HEK293 (cell line): ENCODE measurements at regions not wholly inside any gene's neighbourhood (a gene's known extent, or its start where the extent isn't known, plus 50 kb on each side); places are given as distances from the start of the nearest gene placed in this dataset.

Experiments
- CTCF ChIA-PET: fragments of 350-600 bp; formaldehyde crosslinking; extraction: SDS; loops from one replicate; lab custom pipeline; 2021; ENCODE audit warnings: antibody characterized with exemption; lab: Yijun Ruan, JAX
- POLR2A ChIA-PET: fragments of 300-600 bp; formaldehyde crosslinking; extraction: SDS; loops from one replicate; lab custom pipeline; 2020; ENCODE audit warnings: antibody characterized with exemption, inconsistent platforms; lab: Yijun Ruan, JAX
- H3K27ac ChIP-seq: fragments of 200-500 bp; sonication (Bioruptor generic); 2 replicates; pipeline ENCODE4 v1.5.1; 2014; ENCODE audit warnings: low read depth, low read length, control low read depth, inconsistent platforms; ENCODE audit errors: extremely low read depth
- H3K36me3 ChIP-seq, 2 experiments: fragments of 200-500 bp in 1 of 2; sonication (Bioruptor generic) in 1 of 2; 1 replicate in 1 of 2; 2 replicates in 1 of 2; pipeline ENCODE4 v1.5.1; 2014 to 2017; ENCODE audit warnings: inconsistent platforms in 2 of 2, low read length in 2 of 2; ENCODE audit not compliant: control insufficient read depth in 2 of 2, insufficient read depth in 1 of 2
- H3K4me1 ChIP-seq: fragments of 200-500 bp; sonication (Bioruptor generic); 2 replicates; pipeline ENCODE4 v1.5.1; 2014; ENCODE audit warnings: mild to moderate bottlenecking, low read length, inconsistent platforms; ENCODE audit not compliant: control insufficient read depth, insufficient read depth
- H3K4me3 ChIP-seq: 2 replicates; pipeline ENCODE4 v1.5.1; 2011; ENCODE audit warnings: low read depth, mild to moderate bottlenecking, control low read depth, low read length, moderate library complexity
- H3K9me3 ChIP-seq: fragments of 200-500 bp; sonication (Bioruptor generic); 2 replicates; pipeline ENCODE4 v1.5.1; 2014; ENCODE audit warnings: low read depth, low read length, inconsistent platforms; ENCODE audit not compliant: control insufficient read depth, insufficient read depth
- AEBP2 ChIP-seq: fragments of 450-650 bp; formaldehyde crosslinking; IDR thresholded peaks from 2 replicates; pipeline ENCODE4 v1.5.1; 2016; ENCODE audit warnings: missing biosample characterization, missing genetic modification characterization, borderline replicate concordance
- OSR2 ChIP-seq: fragments of 450-650 bp; formaldehyde crosslinking; IDR thresholded peaks from 2 replicates; pipeline ENCODE4 v1.5.1; 2016; ENCODE audit warnings: missing biosample characterization, missing genetic modification characterization
- PRDM1 ChIP-seq: fragments of 450-650 bp; formaldehyde crosslinking; IDR thresholded peaks from 2 replicates; pipeline ENCODE4; 2016; ENCODE audit warnings: missing biosample characterization, missing genetic modification characterization
- ZBTB10 ChIP-seq: fragments of 450-650 bp; formaldehyde crosslinking; IDR thresholded peaks from 2 replicates; pipeline ENCODE4 v1.5.1; 2016; ENCODE audit warnings: missing biosample characterization, missing genetic modification characterization
- ZNF157 ChIP-seq: fragments of 450-650 bp; formaldehyde crosslinking; IDR thresholded peaks from 2 replicates; pipeline ENCODE4 v1.5.1; 2016; ENCODE audit warnings: missing biosample characterization, missing genetic modification characterization
- ZNF175 ChIP-seq: fragments of 450-650 bp; formaldehyde crosslinking; IDR thresholded peaks from 2 replicates; pipeline ENCODE4 v1.5.1; 2016; ENCODE audit warnings: missing biosample characterization, missing genetic modification characterization
- ZNF202 ChIP-seq: fragments of 450-650 bp; formaldehyde crosslinking; IDR thresholded peaks from 2 replicates; pipeline ENCODE4 v1.5.1; 2016; ENCODE audit warnings: missing biosample characterization, missing genetic modification characterization, borderline replicate concordance
- ZNF239 ChIP-seq: fragments of 450-650 bp; formaldehyde crosslinking; IDR thresholded peaks from 2 replicates; pipeline ENCODE4 v1.5.1; 2016; ENCODE audit warnings: missing biosample characterization, missing genetic modification characterization
- ZNF302 ChIP-seq: fragments of 450-650 bp; formaldehyde crosslinking; IDR thresholded peaks from 2 replicates; pipeline ENCODE4 v1.5.1; 2016; ENCODE audit warnings: missing biosample characterization, missing genetic modification characterization, low read depth
- ZNF311 ChIP-seq: fragments of 450-650 bp; formaldehyde crosslinking; IDR thresholded peaks from 2 replicates; pipeline ENCODE4 v1.5.1; 2017; ENCODE audit warnings: missing biosample characterization, missing genetic modification characterization, borderline replicate concordance
- ZNF391 ChIP-seq: fragments of 450-650 bp; formaldehyde crosslinking; IDR thresholded peaks from 2 replicates; pipeline ENCODE4 v1.5.1; 2016; ENCODE audit warnings: low read depth, missing biosample characterization, missing genetic modification characterization, borderline replicate concordance
- ZNF416 ChIP-seq: fragments of 450-650 bp; formaldehyde crosslinking; IDR thresholded peaks from 2 replicates; pipeline ENCODE4 v1.5.1; 2016; ENCODE audit warnings: missing biosample characterization, missing genetic modification characterization
- ZNF449 ChIP-seq: fragments of 450-650 bp; formaldehyde crosslinking; IDR thresholded peaks from 2 replicates; pipeline ENCODE4 v1.5.1; 2017; ENCODE audit warnings: missing biosample characterization, mild to moderate bottlenecking, missing genetic modification characterization, moderate library complexity
- ZNF501 ChIP-seq: fragments of 450-650 bp; formaldehyde crosslinking; IDR thresholded peaks from 2 replicates; pipeline ENCODE4 v1.5.1; 2016; ENCODE audit warnings: missing biosample characterization, missing genetic modification characterization
- ZNF510 ChIP-seq: fragments of 450-650 bp; formaldehyde crosslinking; IDR thresholded peaks from 2 replicates; pipeline ENCODE4 v1.5.1; 2018; ENCODE audit warnings: mild to moderate bottlenecking, missing genetic modification characterization, missing biosample characterization; ENCODE audit not compliant: insufficient replicate concordance
- ZNF76 ChIP-seq: fragments of 450-650 bp; formaldehyde crosslinking; IDR thresholded peaks from 2 replicates; pipeline ENCODE4; 2016; ENCODE audit warnings: low read depth, missing biosample characterization, missing genetic modification characterization, borderline replicate concordance
- TF ChIP-seq, protein P1 (sequence below): fragments of 450-650 bp; formaldehyde crosslinking; IDR thresholded peaks from 2 replicates; pipeline ENCODE4 v1.5.1; 2016; ENCODE audit warnings: missing biosample characterization, missing genetic modification characterization
- TF ChIP-seq, protein P2 (sequence below): fragments of 450-650 bp; formaldehyde crosslinking; IDR thresholded peaks from 2 replicates; pipeline ENCODE4 v1.5.1; 2016; ENCODE audit warnings: missing biosample characterization, missing genetic modification characterization
- TF ChIP-seq, protein P3 (sequence below): fragments of 450-650 bp; formaldehyde crosslinking; IDR thresholded peaks from 2 replicates; pipeline ENCODE4 v1.5.1; 2016; ENCODE audit warnings: missing biosample characterization, missing genetic modification characterization

DNA sequence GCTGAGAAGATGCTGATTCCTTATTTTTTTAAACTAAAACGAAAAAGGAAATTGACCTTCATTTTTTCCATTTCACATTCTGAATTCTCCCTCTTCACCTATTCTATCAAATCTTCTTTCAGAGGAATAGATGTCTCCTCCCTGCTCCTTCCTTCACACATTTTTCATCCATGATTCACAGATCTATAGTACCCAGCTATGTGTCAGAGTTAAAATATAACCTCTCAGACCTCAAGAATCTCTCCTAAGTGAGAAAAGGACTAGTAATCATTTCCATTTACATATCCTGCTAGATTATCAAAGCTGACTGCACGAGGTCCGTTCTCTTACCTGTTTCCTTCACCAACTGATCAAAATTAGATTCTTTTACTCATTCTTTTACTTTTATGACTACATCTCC is 1297.6 kb upstream of the ALCAM start:
- ChIA-PET CTCF (no interaction called here), POLR2A (no interaction called here)

More for the DNA sequence above, 1297.6 kb upstream of the ALCAM start:
- H3K9me3 ChIP-seq = no peaks in the 10 kb centered on the region
- no peak overlapping the region for H3K4me3 ChIP-seq
- TF ChIP-seq ZNF416 (tag by site-specific recombination) (no peak), ZNF302 (tag by site-specific recombination) (no peak), OSR2 (no peak), ZNF449 (tag by site-specific recombination) (no peak), ZNF175 (tag by site-specific recombination) (no peak), ZNF391 (tag by site-specific recombination) (no peak), ZNF76 (no peak), ZNF501 (no peak), ZNF239 (tag by site-specific recombination) (no peak), PRDM1 (no peak), ZNF510 (no peak), ZBTB10 (tag by site-specific recombination) (no peak), ZNF157 (tag by site-specific recombination) (no peak), AEBP2 (tag by site-specific recombination) (no peak), ZNF202 (tag by site-specific recombination) (no peak), ZNF311 (tag by site-specific recombination) (no peak)
- TF ChIP-seq, protein P1, sequence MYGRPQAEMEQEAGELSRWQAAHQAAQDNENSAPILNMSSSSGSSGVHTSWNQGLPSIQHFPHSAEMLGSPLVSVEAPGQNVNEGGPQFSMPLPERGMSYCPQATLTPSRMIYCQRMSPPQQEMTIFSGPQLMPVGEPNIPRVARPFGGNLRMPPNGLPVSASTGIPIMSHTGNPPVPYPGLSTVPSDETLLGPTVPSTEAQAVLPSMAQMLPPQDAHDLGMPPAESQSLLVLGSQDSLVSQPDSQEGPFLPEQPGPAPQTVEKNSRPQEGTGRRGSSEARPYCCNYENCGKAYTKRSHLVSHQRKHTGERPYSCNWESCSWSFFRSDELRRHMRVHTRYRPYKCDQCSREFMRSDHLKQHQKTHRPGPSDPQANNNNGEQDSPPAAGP (tag by site-specific recombination) = no peak
- TF ChIP-seq, protein P2, sequence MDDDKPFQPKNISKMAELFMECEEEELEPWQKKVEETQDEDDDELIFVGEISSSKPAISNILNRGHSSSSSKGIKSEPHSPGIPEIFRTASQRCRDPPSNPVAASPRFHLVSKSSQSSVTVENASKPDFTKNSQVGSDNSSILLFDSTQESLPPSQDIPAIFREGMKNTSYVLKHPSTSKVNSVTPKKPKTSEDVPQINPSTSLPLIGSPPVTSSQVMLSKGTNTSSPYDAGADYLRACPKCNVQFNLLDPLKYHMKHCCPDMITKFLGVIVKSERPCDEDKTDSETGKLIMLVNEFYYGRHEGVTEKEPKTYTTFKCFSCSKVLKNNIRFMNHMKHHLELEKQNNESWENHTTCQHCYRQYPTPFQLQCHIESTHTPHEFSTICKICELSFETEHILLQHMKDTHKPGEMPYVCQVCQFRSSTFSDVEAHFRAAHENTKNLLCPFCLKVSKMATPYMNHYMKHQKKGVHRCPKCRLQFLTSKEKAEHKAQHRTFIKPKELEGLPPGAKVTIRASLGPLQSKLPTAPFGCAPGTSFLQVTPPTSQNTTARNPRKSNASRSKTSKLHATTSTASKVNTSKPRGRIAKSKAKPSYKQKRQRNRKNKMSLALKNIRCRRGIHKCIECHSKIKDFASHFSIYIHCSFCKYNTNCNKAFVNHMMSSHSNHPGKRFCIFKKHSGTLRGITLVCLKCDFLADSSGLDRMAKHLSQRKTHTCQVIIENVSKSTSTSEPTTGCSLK (tag by site-specific recombination) = no peak
- TF ChIP-seq, protein P3, sequence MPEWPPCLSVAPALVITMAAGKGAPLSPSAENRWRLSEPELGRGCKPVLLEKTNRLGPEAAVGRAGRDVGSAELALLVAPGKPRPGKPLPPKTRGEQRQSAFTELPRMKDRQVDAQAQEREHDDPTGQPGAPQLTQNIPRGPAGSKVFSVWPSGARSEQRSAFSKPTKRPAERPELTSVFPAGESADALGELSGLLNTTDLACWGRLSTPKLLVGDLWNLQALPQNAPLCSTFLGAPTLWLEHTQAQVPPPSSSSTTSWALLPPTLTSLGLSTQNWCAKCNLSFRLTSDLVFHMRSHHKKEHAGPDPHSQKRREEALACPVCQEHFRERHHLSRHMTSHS (tag by site-specific recombination) = no peak
- H3K4me1 ChIP-seq = no peaks in the 10 kb centered on the region
- no peak overlapping the region for H3K27ac ChIP-seq
- no peaks in the 10 kb centered on the region for H3K36me3 ChIP-seq
